GM18870 (cell line): ENCODE measurements at regions not wholly inside any gene's neighbourhood (a gene's known extent, or its start where the extent isn't known, plus 50 kb on each side); places are given as distances from the start of the nearest gene placed in this dataset.
A peak's percentile ranks its signal among the peaks of the same experiment; 100 is the strongest.

Experiments used
- ATAC-seq: cut with Tn5 transposase; IDR thresholded peaks from one replicate; pipeline ENCODE4 v1.9.1; 2021; ENCODE audit warnings: moderate library complexity; ENCODE audit not compliant: unreplicated experiment

- no peak for ATAC-seq
Observed at GRCh38 chr7:145293754-145294153, 457.9 kb upstream of the TPK1 start.

DNA sequence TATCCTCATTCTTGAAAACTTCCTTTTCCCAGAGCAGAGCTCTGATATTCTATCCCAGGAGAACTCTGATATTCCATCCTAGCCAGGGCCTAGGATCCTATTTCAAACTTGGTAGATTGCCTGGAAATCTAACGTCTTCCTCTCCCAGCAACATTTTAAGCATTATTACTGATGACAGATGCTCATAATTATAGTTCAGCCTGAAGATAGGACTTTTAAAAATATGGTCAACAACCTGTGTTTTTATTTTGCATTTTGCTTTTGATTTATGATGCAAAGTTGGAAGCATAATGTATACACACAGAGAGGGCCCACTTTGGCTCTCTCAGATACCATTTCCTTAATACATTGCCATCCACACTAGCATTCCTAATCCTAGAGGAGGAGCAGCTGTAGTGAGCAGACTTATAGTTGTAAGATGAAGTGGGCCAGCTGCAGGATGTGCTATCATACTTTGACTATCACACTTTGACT is 457.4 kb upstream of the TPK1 start:
- no peak for ATAC-seq

- no peak for ATAC-seq
Observed at GRCh38 chr7:145289384-145289783, 453.5 kb upstream of the TPK1 start.

- no peak for ATAC-seq
Observed at GRCh38 chr7:145276118-145276517, 440.3 kb upstream of the TPK1 start.

- ATAC-seq, result no peak
Observed at GRCh38 chr7:145269418-145270161, 433.7 kb upstream of the TPK1 start.

- no peak for ATAC-seq
Observed at GRCh38 chr7:145265180-145265579, 429.3 kb upstream of the TPK1 start.

- ATAC-seq, result peak; percentile 52
Observed at GRCh38 chr7:145263886-145264285, 428.0 kb upstream of the TPK1 start.

GRCh38 chr7:145252031-145252430 is 416.2 kb upstream of the TPK1 start:
- no peak for ATAC-seq

DNA sequence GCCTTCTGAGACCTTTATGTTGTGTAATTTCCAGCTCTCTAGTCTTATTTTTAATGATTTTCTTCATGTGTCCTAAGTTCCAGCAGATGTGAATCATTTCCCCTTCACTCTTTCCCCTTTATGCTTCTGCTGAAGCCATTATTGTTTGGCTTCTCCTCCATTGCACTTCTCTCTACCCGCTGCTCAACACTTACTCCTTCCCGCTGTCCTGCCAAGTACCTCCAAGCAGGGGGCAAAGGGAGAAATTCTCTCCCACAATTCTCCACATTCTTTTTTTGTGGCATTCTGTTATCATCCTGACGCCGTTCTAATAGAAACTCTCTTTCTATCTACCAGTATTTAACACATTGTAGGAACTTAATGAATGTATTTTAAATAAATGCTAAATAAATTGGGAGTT is 388.9 kb upstream of the TPK1 start:
- no peak for ATAC-seq

GRCh38 chr7:145219461-145219860 is 383.6 kb upstream of the TPK1 start:
- ATAC-seq, result no peak

DNA sequence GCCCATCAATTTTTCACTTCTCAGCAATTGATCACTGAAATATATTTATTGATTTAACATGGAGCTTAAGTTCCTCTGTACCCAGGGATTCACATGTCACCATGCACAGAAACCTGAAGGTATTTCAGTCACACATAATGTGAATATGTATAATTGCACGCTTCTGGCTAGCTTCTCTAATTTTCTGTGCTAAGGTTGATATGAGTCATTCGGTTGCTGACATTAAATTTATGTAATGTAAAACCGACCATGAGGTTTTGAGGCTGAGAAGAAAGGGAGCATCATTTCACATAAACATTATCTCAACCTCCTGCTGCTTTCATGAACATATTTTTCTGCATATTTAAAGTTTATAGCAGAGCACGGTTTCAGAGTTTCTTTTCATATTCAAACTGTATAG is 381.0 kb upstream of the TPK1 start:
- ATAC-seq, result no peak

DNA sequence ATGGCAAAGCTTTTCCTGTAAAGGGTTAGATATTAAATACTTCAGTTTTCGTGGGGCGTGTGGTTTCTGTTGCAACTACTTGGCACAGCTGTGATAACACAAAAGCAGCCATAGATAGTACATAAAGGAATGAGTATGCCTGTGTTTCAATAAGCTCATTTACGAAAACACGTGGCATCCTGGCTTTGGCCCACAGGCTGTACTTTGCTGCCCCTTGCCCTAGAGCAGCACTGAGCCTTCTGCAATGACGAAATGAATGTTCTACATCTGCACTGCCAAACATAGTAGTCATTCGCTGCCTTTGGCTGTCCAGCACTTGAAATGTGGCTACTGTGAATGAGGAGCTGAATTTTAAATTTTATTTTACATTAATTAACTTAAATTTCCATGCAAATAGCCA is 376.2 kb upstream of the TPK1 start:
- ATAC-seq, result no peak

DNA sequence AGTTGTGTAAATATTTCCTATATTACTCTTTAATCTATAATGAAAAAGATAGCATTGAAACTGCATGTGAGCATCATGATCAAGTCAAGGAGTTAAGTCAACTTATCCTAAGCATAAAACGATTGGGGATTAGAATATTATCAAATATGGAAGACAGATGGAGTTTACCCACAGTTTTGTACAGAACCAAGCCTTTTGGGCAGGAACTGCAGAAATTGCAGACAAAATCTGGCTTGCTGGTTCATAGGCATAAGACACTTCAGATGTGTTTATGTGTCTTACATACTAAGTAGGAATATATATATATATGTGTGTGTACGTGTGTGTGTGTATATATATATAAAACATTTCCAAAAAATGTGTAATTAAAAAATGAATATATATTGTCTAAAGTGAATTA is 375.4 kb upstream of the TPK1 start:
- no peak for ATAC-seq

- no peak for ATAC-seq
Observed at GRCh38 chr7:145193951-145194350, 358.1 kb upstream of the TPK1 start.

DNA sequence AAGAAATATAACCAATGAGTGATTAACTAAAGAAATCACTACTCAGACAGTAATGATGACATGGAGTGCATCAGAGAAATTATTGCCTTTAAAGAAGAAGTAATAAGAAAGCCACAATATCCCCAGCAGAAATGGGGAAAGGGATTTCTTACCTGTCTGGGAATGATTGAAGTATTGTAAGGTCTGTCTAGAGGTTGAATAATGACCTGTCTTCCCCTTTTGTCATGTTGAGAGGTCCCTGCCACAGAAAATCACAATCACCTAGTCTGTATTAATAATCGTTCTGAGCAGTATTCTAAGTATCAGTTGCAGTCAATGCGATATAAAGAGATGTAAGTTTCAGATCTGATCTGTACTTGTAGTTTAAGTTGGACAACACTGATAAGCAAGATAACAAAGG is 349.1 kb upstream of the TPK1 start:
- ATAC-seq, result no peak

DNA sequence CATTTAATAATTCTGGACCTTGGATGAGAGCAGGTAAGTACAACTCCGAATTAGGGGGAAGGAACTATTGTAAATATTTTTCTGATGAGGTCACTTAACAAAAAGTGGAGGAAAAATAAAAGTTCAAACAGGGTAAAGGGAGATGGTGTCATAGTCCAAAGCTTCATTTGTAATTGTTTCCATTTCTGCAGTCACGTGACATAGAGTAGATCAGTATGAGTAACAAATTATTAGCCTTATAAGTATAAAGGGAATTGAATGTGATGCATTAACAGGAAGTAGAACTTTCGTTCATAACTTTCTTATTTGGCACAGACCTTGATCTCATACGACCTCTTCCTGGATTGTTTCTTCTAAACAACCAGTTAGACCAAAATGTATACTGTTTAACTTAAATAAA is 347.2 kb upstream of the TPK1 start:
- ATAC-seq, result no peak

DNA sequence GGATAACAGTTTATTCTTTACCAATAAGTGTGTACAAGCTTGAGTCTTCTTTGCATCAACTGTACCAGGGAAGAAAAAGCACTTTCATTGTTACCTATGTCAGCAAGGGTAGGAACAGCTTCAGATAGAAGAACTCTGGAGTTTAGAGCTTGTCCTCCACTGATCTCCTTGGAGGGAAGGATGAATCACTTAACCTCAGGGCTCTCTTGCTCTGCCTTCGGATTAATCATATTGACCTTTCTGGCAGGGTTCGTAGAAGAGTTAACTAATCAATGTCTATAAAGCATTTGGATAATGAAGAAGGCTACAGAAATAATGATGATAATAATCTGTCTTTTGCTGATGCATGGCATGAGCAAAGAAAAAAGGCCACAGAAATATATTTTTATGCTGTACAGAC is 339.5 kb upstream of the TPK1 start:
- no peak for ATAC-seq

DNA sequence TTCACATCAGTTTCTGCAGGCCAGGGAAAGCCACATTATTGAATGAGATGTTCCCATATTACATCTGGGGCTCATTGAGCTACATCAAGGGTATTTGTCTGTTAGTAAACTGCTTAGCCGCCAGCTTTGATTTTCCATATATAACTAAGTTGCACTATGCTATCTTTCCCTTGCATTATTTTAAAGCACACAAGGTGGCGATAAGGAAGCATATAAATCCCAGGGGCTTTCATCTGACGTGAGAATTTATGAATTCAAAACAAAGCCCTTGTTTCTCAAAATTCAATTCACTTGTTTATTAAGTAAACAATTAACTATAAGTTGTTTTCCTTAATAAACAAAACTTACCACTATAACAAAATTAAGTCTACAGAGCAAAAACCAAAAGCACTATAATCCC is 334.1 kb upstream of the TPK1 start:
- ATAC-seq, result no peak

DNA sequence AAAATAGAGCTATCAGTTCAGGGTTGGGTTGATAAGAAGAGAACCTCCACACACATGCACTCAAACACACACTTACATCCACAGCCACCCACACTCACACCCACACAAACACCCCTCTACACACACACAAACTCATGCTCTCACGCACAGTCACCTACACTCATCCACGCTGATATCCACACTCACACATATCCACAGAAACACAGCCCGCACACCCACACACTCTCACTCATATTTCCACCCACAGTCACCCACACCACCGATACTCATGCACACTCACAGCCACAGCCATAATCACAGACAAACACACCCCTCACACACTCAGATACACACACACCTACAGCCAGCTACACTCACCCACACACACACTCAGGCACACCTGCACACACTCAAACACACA is 333.0 kb upstream of the TPK1 start:
- no peak for ATAC-seq

DNA sequence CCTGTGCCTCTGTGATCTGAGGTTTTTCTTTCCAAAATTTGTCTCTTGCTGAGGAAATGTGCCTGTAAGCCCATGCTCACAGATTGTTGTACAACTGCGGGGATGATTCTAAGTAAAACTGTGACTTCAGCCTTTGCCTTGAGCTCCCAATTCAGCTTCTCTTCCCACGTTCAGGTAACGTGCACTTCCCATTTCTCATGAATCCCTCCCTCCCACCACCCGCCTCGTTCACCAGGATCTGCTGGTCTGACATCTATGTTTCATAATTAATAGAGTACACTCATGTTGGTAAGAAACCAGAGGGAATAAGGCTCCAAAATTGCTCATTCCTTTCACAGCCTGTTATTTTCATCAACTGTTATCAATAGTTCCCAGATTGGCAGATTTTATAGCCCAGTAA is 332.6 kb upstream of the TPK1 start:
- no peak for ATAC-seq

- no peak for ATAC-seq
Observed at GRCh38 chr7:145156834-145157233, 321.0 kb upstream of the TPK1 start.

GRCh38 chr7:145152589-145152988 is 316.7 kb upstream of the TPK1 start:
- no peak for ATAC-seq

- no peak for ATAC-seq
Observed at GRCh38 chr7:145151676-145152075, 315.8 kb upstream of the TPK1 start.
